Activated T-helper 2 cell treated with anti-CD3 and anti-CD28 coated beads, Interferon-gamma antibody, Interleukin-2, Interleukin-4, amounts not matched to agents 10 μg/mL and 5 μg/mL and 100 μg/mL, durations not matched to agents 14 hours and 24 hours and 36 hours (primary cell): ENCODE measurements at regions not wholly inside any gene's neighbourhood (a gene's known extent, or its start where the extent isn't known, plus 50 kb on each side); places are given as distances from the start of the nearest gene placed in this dataset.
"Not testable (repeated sequence)": the region's sequence is repeated elsewhere in the genome, so short reads cannot be mapped to it uniquely, and the experiment has no call there.

Source experiments
- DNase-seq: peaks from one replicate; pipeline ENCODE4 v3.0.0; 2021; ENCODE audit warnings: low spot score
- H3K27ac Mint-ChIP-seq: one replicate; pipeline ENCODE4 v1.8.0; 2021; ENCODE audit warnings: mixed read lengths
- H3K27me3 Mint-ChIP-seq: one replicate; pipeline ENCODE4 v1.8.0; 2021; ENCODE audit warnings: low read depth, mixed read lengths
- H3K36me3 Mint-ChIP-seq: one replicate; pipeline ENCODE4 v1.8.0; 2021; ENCODE audit warnings: low read depth, mixed read lengths
- H3K4me1 Mint-ChIP-seq: one replicate; pipeline ENCODE4 v1.8.0; 2021; ENCODE audit warnings: low read depth, mixed read lengths
- H3K4me3 Mint-ChIP-seq: one replicate; pipeline ENCODE4 v1.8.0; 2021; ENCODE audit warnings: low read depth, mild to moderate bottlenecking, moderate library complexity, mixed read lengths
- H3K9me3 Mint-ChIP-seq: one replicate; pipeline ENCODE4 v1.8.0; 2021; ENCODE audit warnings: mixed read lengths
- intact Hi-C: fragments of 100-400 bp; cut with micrococcal nuclease; formaldehyde crosslinking; loops from one replicate; pipeline ENCODE4 v1.15.1; 2023

GRCh38 chr6:25142506-25142905 is 136.7 kb upstream of the CARMIL1 start:
- Mint-ChIP-seq H3K9me3 (peaks cover 1% of the 10 kb centered on the region), H3K27me3 (no peaks in the 10 kb centered on the region), H3K27ac (peak overlapping the region; percentile 62), H3K4me3 (peak overlapping the region; percentile 17), H3K4me1 (peaks cover 55% of the 10 kb centered on the region), H3K36me3 (peaks cover 65% of the 10 kb centered on the region)
- intact Hi-C loops = no loop called here
- DNase-seq = no peak

- Mint-ChIP-seq H3K27ac (peak overlapping the region; percentile 62), H3K4me3 (no peak overlapping the region), H3K36me3 (peaks cover 78% of the 10 kb centered on the region), H3K27me3 (no peaks in the 10 kb centered on the region), H3K9me3 (peaks cover 25% of the 10 kb centered on the region), H3K4me1 (peaks cover 65% of the 10 kb centered on the region)
- intact Hi-C loops = no loop called here
- no peak for DNase-seq
Measured at GRCh38 chr6:25144919-25145318, 134.3 kb upstream of the CARMIL1 start.

GRCh38 chr6:25147223-25147622 is 132.0 kb upstream of the CARMIL1 start:
- peak overlapping the region; percentile 24 for H3K4me3 Mint-ChIP-seq
- peaks cover 85% of the 10 kb centered on the region for H3K36me3 Mint-ChIP-seq
- H3K27ac Mint-ChIP-seq = peak overlapping the region; percentile 74
- intact Hi-C loops = loop anchor here (1.0 kb wide), 2 partner anchors 9 to 19 kb away; no protein-coding TSS in a partner anchor
- DNase-seq = no peak
- H3K9me3 Mint-ChIP-seq = peaks cover 32% of the 10 kb centered on the region
- no peaks in the 10 kb centered on the region for H3K27me3 Mint-ChIP-seq
- peaks cover 68% of the 10 kb centered on the region for H3K4me1 Mint-ChIP-seq

- Mint-ChIP-seq H3K9me3 (peaks cover 32% of the 10 kb centered on the region), H3K4me3 (no peak overlapping the region), H3K27ac (no peak overlapping the region), H3K27me3 (no peaks in the 10 kb centered on the region), H3K4me1 (peaks cover 70% of the 10 kb centered on the region), H3K36me3 (peaks cover 94% of the 10 kb centered on the region)
- intact Hi-C loops = no loop called here
- DNase-seq = no peak
Measured at GRCh38 chr6:25150031-25150430, 129.1 kb upstream of the CARMIL1 start.

- Mint-ChIP-seq H3K27ac (peak overlapping the region; percentile 54), H3K4me1 (peaks cover 72% of the 10 kb centered on the region), H3K9me3 (peaks cover 32% of the 10 kb centered on the region), H3K27me3 (no peaks in the 10 kb centered on the region), H3K4me3 (no peak overlapping the region), H3K36me3 (peaks cover 95% of the 10 kb centered on the region)
- DNase-seq = no peak
- intact Hi-C loops = no loop called here
Measured at GRCh38 chr6:25150863-25151262, 128.3 kb upstream of the CARMIL1 start.

GRCh38 chr6:25153079-25153478 is 126.1 kb upstream of the CARMIL1 start:
- Mint-ChIP-seq H3K27me3 (no peaks in the 10 kb centered on the region), H3K36me3 (peaks cover 99% of the 10 kb centered on the region), H3K9me3 (peaks cover 37% of the 10 kb centered on the region), H3K27ac (no peak overlapping the region), H3K4me1 (peaks cover 69% of the 10 kb centered on the region), H3K4me3 (no peak overlapping the region)
- intact Hi-C loops = no loop called here
- DNase-seq = no peak

DNA sequence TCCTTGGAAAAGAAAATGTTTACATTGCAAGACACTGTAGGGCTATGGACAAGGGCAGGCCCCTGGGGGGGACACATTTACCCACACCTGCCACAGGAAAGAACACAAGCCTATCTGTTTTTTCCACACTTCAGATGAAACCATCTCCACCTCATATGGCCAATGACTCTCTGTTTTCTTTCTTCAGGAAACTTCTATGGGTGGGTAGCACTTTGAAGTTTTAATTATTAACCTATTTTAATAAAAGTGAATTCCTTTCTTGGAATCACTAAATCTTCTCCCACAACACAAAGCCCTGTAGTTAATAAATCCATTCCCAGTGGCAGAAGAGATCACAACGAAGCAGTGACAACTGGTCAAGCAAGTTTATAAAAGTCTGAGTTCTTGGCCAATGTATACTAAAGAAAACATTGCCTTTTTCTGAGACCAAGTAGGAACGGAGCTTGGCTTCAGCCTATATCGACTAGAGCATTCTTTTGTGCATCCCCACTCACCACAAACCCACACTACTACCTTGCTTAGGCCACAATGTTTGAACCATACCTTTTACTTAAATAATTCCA is 125.1 kb upstream of the CARMIL1 start:
- peak overlapping the region; percentile 3 for H3K27ac Mint-ChIP-seq
- DNase-seq = no peak
- peaks cover 99% of the 10 kb centered on the region for H3K36me3 Mint-ChIP-seq

DNA sequence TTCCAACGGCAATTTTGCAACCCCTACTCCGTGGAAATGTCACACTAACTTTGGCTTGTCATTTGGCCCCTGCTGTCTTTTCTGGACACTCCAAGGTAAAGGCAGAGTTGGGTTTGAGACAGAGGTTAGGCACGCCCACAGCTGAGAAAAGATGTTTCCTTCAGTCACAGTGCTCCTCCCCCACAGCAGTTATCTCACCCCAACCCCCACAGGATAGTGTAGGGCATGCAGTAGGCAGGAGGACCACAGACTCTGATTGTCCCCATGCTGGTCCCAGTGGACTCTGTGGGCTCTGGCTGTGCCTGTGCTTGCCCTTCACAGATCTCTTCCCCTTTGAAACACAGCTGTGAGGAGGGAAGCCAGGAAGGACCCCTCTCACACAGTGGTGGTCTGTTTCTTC is 124.0 kb upstream of the CARMIL1 start:
- intact Hi-C loops = no loop called here
- Mint-ChIP-seq H3K27me3 (no peaks in the 10 kb centered on the region), H3K4me3 (peak overlapping the region; percentile 13), H3K4me1 (peaks cover 66% of the 10 kb centered on the region), H3K36me3 (peaks cover 99% of the 10 kb centered on the region), H3K27ac (peak overlapping the region; percentile 82), H3K9me3 (peaks cover 33% of the 10 kb centered on the region)
- DNase-seq = no peak

More for the DNA sequence above, 125.1 kb upstream of the CARMIL1 start:
- H3K9me3 Mint-ChIP-seq = peaks cover 30% of the 10 kb centered on the region
- H3K4me1 Mint-ChIP-seq = peaks cover 65% of the 10 kb centered on the region
- H3K27me3 Mint-ChIP-seq = no peaks in the 10 kb centered on the region
- intact Hi-C loops = no loop called here
- H3K4me3 Mint-ChIP-seq = no peak overlapping the region

- Mint-ChIP-seq H3K9me3 (peaks cover 38% of the 10 kb centered on the region), H3K27ac (peak overlapping the region; percentile 82), H3K4me3 (no peak overlapping the region), H3K4me1 (peaks cover 65% of the 10 kb centered on the region), H3K27me3 (no peaks in the 10 kb centered on the region), H3K36me3 (peaks cover 99% of the 10 kb centered on the region)
- intact Hi-C loops = no loop called here
- no peak for DNase-seq
Measured at GRCh38 chr6:25156123-25156522, 123.1 kb upstream of the CARMIL1 start.

DNA sequence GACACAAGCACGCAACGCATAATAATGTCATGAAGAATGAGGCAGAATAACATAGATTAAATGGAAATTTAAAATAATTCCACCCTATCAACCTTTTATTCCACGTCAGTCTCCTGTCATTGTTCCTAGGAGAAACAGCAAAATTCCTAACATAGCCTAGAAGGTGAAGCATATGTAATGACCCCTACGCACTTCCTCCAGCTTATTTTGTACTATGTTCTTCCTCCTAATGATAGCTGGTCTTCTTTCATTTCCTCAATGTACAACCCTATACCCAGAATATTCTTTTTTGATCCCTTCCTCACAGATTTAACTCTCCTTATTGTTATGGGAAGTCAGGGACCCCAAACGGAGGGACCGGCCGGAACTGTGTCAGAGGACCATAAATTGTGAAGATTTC is 122.0 kb upstream of the CARMIL1 start:
- Mint-ChIP-seq H3K36me3 (peaks cover 99% of the 10 kb centered on the region), H3K27me3 (no peaks in the 10 kb centered on the region), H3K4me1 (peaks cover 62% of the 10 kb centered on the region)

GRCh38 chr6:25157842-25158241 is 121.3 kb upstream of the CARMIL1 start:
- intact Hi-C loops = no loop called here
- Mint-ChIP-seq H3K4me1 (peaks cover 55% of the 10 kb centered on the region), H3K27me3 (no peaks in the 10 kb centered on the region), H3K9me3 (peaks cover 39% of the 10 kb centered on the region), H3K27ac (no peak overlapping the region), H3K36me3 (peaks cover 96% of the 10 kb centered on the region), H3K4me3 (no peak overlapping the region)
- DNase-seq = no peak

More for the DNA sequence above, 122.0 kb upstream of the CARMIL1 start:
- Mint-ChIP-seq H3K9me3 (peaks cover 39% of the 10 kb centered on the region), H3K27ac (no peak overlapping the region), H3K4me3 (no peak overlapping the region)
- DNase-seq = no peak
- intact Hi-C loops = no loop called here

DNA sequence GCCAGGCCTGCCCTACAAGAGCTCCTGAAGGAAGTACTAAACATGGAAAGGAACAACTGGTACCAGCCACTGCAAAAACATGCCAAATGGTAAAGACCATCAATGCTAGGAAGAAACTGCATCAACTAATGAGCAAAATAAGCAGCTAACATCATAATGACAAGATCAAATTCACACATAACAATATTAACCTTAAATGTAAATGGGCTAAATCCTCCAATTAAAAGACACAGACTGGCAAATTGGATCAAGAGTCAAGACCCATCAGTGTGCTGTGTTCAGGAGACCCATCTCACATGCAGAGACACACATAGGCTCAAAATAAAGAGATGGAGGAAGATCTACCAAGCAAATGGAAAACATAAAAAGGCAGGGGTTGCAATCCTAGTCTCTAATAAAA is 119.0 kb upstream of the CARMIL1 start:
- H3K4me3 Mint-ChIP-seq, H3K27me3 Mint-ChIP-seq, DNase-seq, H3K27ac Mint-ChIP-seq, intact Hi-C loops: not testable (repeated sequence)
- peaks cover 45% of the 10 kb centered on the region for H3K9me3 Mint-ChIP-seq
- peaks cover 51% of the 10 kb centered on the region for H3K4me1 Mint-ChIP-seq
- peaks cover 95% of the 10 kb centered on the region for H3K36me3 Mint-ChIP-seq

GRCh38 chr6:25165177-25165576 is 114.0 kb upstream of the CARMIL1 start:
- Mint-ChIP-seq H3K36me3 (peaks cover 55% of the 10 kb centered on the region), H3K9me3 (peaks cover 18% of the 10 kb centered on the region), H3K4me1 (peaks cover 61% of the 10 kb centered on the region), H3K27ac (peak overlapping the region; percentile 87), H3K4me3 (peak overlapping the region; percentile 91), H3K27me3 (no peaks in the 10 kb centered on the region)
- intact Hi-C loops = loop anchor here (5.0 kb wide), 1 partner anchor 308 kb away; no protein-coding TSS in a partner anchor
- no peak for DNase-seq
